ENCODE measurements at regions not wholly inside any gene's neighbourhood (a gene's known extent, or its start where the extent isn't known, plus 50 kb on each side); places are given as distances from the start of the nearest gene placed in this dataset.

- no peak for TF ChIP-seq POLR2A (IDR thresholded peaks at IDR 0.05)
- TF ChIP-seq CTCF (IDR thresholded peaks at IDR 0.05): no peak
Observed at GRCh38 chr5:136420168-136420898, 55.0 kb upstream of the TRPC7 start.

All from lower leg skin (tissue), 3 donors.